Psoas muscle (tissue), 7 donors: ENCODE measurements at regions not wholly inside any gene's neighbourhood (a gene's known extent, or its start where the extent isn't known, plus 50 kb on each side); places are given as distances from the start of the nearest gene placed in this dataset.

ENCODE experiments used
- ATAC-seq, 4 donors: fragments of 200-7000 bp; cut with Tn5 transposase; one replicate each; pipeline ENCODE4 v1.9.1; 2020; ENCODE audit warnings: moderate library complexity in 3 of 4, mild to moderate bottlenecking in 2 of 4
- DNase-seq, 2 donors: peaks; one replicate each; pipeline ENCODE4 v3.0.0-alpha.2; 2020
- H3K27ac ChIP-seq: fragments of 200-600 bp; one replicate; pipeline ENCODE4 v1.8.0; 2022
- H3K27me3 ChIP-seq, 3 donors: fragments of 200-600 bp in 1 of 3; one replicate each; pipeline versions ENCODE4 v1.6.1 to v1.8.0; 2013 to 2022; ENCODE audit warnings: low read length in 2 of 3, mild to moderate bottlenecking in 2 of 3, moderate library complexity in 1 of 3; ENCODE audit not compliant: insufficient read depth in 3 of 3
- H3K36me3 ChIP-seq, 2 donors: fragments of 200-600 bp in 1 of 2; one replicate each; pipeline versions ENCODE4 v1.6.1 to v1.8.0; 2013 to 2022; ENCODE audit warnings: low read depth in 1 of 2, mild to moderate bottlenecking in 1 of 2, moderate library complexity in 1 of 2; ENCODE audit not compliant: insufficient read depth in 1 of 2
- H3K4me1 ChIP-seq: fragments of 200-600 bp; one replicate; pipeline ENCODE4 v1.8.0; 2022
- H3K4me3 ChIP-seq: fragments of 200-600 bp; one replicate; pipeline ENCODE4 v1.8.0; 2022; ENCODE audit warnings: mild to moderate bottlenecking
- H3K9me3 ChIP-seq: fragments of 200-600 bp; one replicate; pipeline ENCODE4 v1.8.0; 2022
- WGBS, 3 donors: extraction: QIAGEN DNeasy Blood & Tissue Kit; methylation state at CpG; one replicate each; pipeline versions ENCODE4 v1.1.6 to v1.1.7; 2013; 5-methylcytosine and 5-hydroxymethylcytosine counted together
- intact Hi-C, 2 donors: fragments of 100-400 bp; cut with DNase I; formaldehyde crosslinking; loops; one replicate each; pipeline versions ENCODE4 v1.11.0 to v1.14.2; 2022
- TF ChIP-seq, protein P1 (sequence below): fragments of 200-600 bp; IDR thresholded peaks from one replicate; pipeline ENCODE4 v1.8.0; 2022; ENCODE audit warnings: antibody characterized with exemption
- donor health status: healthy with polysubstance abuse.
- donor health status: DM: no; HTN: no; CAD: no; lungs with moderate emphysema.
- donor health status: Bipolar disorder and iron deficiency.
- donor health status: healthy.
- donor health status: DM: yes; HTN: yes; CAD: no.
- donor health status: DM: no; HTN: no; CAD: no.
- donor health status: DM: yes; HTN: yes; CAD: no.

DNA sequence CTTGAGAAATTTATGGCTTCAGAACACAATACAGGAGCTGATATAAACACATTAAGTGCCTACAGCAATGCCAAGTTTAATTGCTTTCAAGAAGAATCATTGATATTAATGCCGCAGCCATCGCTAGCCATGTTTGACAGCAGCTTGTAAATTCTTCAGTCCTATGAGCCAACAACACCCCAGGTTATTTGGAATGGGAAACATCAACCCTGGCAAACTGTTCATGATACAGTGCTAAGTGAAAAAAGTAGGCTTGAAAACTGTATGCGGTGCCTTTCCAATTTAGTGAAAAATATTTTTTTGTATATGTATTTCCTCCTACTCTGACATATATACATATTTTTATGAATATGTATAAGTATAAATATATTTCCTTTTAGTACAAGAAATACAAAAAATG lies 142.6 kb downstream of the CSNK2A3 start:
- Histone ChIP-seq H3K4me1 (no peaks in the 10 kb centered on the region), H3K27ac (no peak overlapping the region), H3K27me3 (no peaks in the 10 kb centered on the region), H3K9me3 (no peaks in the 10 kb centered on the region), H3K4me3 (no peak overlapping the region), H3K36me3 (no peaks in the 10 kb centered on the region)
- intact Hi-C loops, result no loop called here
- no peak for DNase-seq
- ATAC-seq, result no peak
- TF ChIP-seq, protein P1, sequence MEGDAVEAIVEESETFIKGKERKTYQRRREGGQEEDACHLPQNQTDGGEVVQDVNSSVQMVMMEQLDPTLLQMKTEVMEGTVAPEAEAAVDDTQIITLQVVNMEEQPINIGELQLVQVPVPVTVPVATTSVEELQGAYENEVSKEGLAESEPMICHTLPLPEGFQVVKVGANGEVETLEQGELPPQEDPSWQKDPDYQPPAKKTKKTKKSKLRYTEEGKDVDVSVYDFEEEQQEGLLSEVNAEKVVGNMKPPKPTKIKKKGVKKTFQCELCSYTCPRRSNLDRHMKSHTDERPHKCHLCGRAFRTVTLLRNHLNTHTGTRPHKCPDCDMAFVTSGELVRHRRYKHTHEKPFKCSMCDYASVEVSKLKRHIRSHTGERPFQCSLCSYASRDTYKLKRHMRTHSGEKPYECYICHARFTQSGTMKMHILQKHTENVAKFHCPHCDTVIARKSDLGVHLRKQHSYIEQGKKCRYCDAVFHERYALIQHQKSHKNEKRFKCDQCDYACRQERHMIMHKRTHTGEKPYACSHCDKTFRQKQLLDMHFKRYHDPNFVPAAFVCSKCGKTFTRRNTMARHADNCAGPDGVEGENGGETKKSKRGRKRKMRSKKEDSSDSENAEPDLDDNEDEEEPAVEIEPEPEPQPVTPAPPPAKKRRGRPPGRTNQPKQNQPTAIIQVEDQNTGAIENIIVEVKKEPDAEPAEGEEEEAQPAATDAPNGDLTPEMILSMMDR, result no peak
- 67 to 100% (median 97%) methylated on average over 3 of the region's 3 CpGs for WGBS, 3 donors

DNA sequence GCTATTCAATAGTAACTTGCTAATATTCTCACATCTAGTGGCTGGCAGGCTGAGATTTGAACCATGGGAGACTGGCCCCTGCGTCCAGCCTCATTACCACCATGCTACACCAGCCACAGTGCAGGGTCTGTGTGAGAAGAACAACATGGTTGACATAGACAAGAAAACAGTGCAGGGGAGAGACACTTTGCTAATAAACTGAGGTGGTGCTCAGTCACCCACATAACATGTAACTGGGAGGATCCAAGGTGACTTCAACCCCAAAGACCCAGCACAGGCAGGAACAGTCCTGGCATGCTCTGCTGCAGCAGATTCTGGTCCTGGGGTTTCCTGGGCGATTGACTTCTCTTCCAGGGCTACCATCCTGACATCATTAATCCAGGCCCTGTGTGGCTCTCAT lies 143.1 kb downstream of the CSNK2A3 start:
- intact Hi-C loops, result no loop called here
- H3K36me3 ChIP-seq, result no peaks in the 10 kb centered on the region
- no peak overlapping the region for H3K4me3 ChIP-seq
- no peaks in the 10 kb centered on the region for H3K4me1 ChIP-seq
- H3K27me3 ChIP-seq, result no peaks in the 10 kb centered on the region
- no peak for DNase-seq
- TF ChIP-seq, protein P1, result no peak
- no peak overlapping the region for H3K27ac ChIP-seq
- WGBS, 3 donors, result 93 to 97% (median 97%) methylated on average over 2 of the region's 2 CpGs
- no peaks in the 10 kb centered on the region for H3K9me3 ChIP-seq
- ATAC-seq, result no peak

DNA sequence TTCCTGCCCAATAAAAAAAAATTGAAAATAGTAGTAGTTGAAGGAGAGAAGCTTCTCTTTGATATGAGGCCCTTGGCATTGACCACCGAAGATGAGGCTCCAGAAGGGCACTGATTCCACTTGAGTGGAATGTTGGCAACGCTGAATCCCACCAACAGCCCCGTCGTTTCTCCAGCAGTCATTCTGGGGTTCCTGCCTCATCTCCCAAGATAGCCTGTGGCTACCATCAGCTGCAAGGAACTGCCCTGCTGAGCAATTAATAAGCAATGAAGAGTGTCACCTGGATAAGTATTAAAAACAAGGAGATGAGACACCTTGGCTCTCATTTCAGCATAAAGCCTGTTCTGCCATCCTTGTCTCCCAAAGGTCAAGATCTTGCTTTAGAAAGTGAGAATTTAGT lies 144.1 kb downstream of the CSNK2A3 start:
- intact Hi-C loops, result no loop called here
- Histone ChIP-seq H3K4me3 (no peak overlapping the region), H3K36me3 (no peaks in the 10 kb centered on the region), H3K4me1 (no peaks in the 10 kb centered on the region), H3K9me3 (no peaks in the 10 kb centered on the region), H3K27me3 (no peaks in the 10 kb centered on the region), H3K27ac (no peak overlapping the region)
- ATAC-seq (peak in 1 of 4 donors; percentile 57), DNase-seq (no peak)
- TF ChIP-seq, protein P1, result no peak
- WGBS, 3 donors, result 38 to 47% (median 43%) methylated on average over 4 of the region's 4 CpGs

DNA sequence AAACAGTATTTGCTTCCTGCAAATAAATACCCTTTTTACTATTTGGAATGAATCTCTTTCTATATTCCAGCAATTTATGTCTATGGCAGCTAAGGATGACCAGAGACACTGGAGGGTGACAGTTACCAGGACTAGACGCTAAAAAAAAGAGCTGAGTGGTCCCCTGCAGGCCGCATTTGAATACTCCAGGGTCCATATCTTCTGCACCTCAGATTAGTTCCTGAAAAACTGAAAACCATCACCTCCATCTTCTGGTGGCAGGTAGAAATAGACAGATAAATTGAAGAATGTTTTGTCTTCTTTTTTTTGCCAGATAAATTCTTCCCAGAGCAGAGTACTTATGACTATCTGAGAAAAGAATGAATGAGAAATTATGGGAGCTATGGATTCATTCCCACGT lies 145.6 kb downstream of the CSNK2A3 start:
- Histone ChIP-seq H3K27ac (no peak overlapping the region), H3K27me3 (no peaks in the 10 kb centered on the region), H3K36me3 (no peaks in the 10 kb centered on the region), H3K4me3 (no peak overlapping the region), H3K4me1 (no peaks in the 10 kb centered on the region), H3K9me3 (no peaks in the 10 kb centered on the region)
- no peak for DNase-seq
- no peak for ATAC-seq
- intact Hi-C loops, result no loop called here
- TF ChIP-seq, protein P1, result no peak
- 84 to 94% (median 88%) methylated on average over 3 of the region's 3 CpGs for WGBS, 3 donors

DNA sequence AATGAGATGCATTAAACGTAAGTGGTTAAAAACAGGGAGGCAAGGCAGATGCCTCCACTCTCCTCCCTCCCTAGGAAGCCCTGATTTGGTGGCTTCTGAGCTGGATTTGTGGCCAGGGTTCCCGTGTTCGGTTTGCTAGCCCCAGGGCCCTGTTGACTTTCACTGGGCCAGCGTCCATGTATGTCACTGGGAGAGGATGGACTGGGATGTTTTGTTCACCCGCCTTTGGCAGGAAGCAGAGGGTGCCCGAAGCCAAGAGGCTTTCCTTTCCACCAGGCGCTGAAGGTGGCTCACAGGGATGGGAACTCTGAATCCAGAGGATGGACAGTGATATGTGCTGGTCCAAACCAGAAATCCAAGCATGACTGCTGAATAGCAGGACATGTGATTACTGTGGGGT lies 146.6 kb downstream of the CSNK2A3 start:
- Histone ChIP-seq H3K27ac (no peak overlapping the region), H3K4me3 (no peak overlapping the region), H3K36me3 (no peaks in the 10 kb centered on the region), H3K9me3 (no peaks in the 10 kb centered on the region), H3K27me3 (no peaks in the 10 kb centered on the region), H3K4me1 (no peaks in the 10 kb centered on the region)
- ATAC-seq (no peak), DNase-seq (no peak)
- intact Hi-C loops, result no loop called here
- TF ChIP-seq, protein P1, result no peak
- WGBS, 3 donors, result 62 to 76% (median 63%) methylated on average over 7 of the region's 7 CpGs
